GM12875 (cell line): ENCODE measurements at regions not wholly inside any gene's neighbourhood (a gene's known extent, or its start where the extent isn't known, plus 50 kb on each side); places are given as distances from the start of the nearest gene placed in this dataset.

ENCODE experiments used
- H3K4me3 ChIP-seq: one replicate; pipeline ENCODE4 v1.5.1; 2011; ENCODE audit warnings: low read depth, low read length, control low read depth
- CTCF ChIP-seq: IDR thresholded peaks from 2 replicates; pipeline ENCODE4 v1.5.1; 2011; ENCODE audit warnings: low read depth, mild to moderate bottlenecking, control low read depth, inconsistent platforms, low read length, moderate library complexity, borderline replicate concordance; ENCODE audit not compliant: insufficient read depth

GRCh38 chr5:135242021-135242865 lies 156.8 kb downstream of the MACROH2A1 start:
- TF ChIP-seq CTCF = no peak
- no peak overlapping the region for H3K4me3 ChIP-seq

DNA sequence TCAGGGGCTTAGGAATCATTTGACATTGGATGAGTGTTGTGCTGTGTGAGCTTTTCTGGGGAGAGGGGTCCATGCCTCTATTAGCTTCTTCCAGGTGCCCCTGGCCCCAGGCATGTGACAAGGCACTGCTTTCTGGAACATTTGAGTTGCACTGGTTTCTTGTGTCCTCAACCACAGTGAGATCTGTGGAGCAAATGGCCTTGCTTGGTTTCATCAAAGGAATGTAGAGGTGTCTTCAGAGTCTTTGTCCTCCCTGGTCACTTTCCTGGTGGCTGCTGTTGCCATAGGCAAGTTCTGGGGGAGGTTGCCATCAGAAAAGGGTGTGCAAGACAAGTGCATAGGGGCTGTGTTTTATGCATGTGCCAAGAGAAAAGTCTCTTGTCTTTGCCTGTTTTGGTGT lies 157.5 kb downstream of the MACROH2A1 start:
- TF ChIP-seq CTCF = no peak
- H3K4me3 ChIP-seq = no peak overlapping the region

DNA sequence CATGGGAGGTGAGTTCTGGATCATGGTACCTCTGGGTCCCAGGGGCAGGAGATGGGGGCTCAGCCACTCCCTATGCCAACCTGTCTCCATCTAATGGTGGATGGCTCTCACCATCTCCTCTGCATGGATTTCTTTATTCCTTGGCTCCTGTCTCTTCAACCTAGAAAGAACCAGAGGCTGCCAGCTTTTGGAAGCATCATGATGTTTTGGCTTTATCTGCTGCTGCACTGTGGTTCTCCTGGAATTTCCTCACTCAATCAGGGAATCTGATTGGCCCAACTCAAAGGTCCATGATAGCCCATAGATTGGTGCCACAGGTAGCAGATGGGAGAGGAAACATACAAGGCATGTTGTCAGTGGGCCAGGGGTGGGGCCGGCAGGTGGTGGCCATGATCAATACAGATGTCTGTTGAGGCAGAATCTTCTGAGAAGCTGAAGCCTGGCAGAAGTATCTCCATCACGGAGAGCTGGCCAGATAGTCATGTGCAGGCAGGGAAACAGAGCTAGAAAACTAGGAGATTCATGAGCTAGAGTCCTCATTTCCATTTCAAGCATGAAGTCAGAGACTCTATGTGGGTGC lies 158.2 kb downstream of the MACROH2A1 start:
- no peak for TF ChIP-seq CTCF
- H3K4me3 ChIP-seq = no peak overlapping the region

- TF ChIP-seq CTCF = no peak
- no peak overlapping the region for H3K4me3 ChIP-seq
Observed at GRCh38 chr5:135240283-135240633, 158.8 kb downstream of the MACROH2A1 start.

- no peak overlapping the region for H3K4me3 ChIP-seq
- TF ChIP-seq CTCF = no peak
Observed at GRCh38 chr5:135239453-135240282, 159.4 kb downstream of the MACROH2A1 start.

GRCh38 chr5:135238622-135239452 lies 160.2 kb downstream of the MACROH2A1 start:
- no peak for TF ChIP-seq CTCF
- H3K4me3 ChIP-seq = no peak overlapping the region
